Uterus (tissue), 3 donors: ENCODE measurements at regions not wholly inside any gene's neighbourhood (a gene's known extent, or its start where the extent isn't known, plus 50 kb on each side); places are given as distances from the start of the nearest gene placed in this dataset.

ENCODE experiments used
- DNase-seq, 2 donors: peaks; one replicate each; pipeline ENCODE4 v3.0.0-alpha.2; 2019 to 2020
- H3K27ac ChIP-seq, 2 donors: fragments of 200-600 bp; sonication (generic); 1 replicate in 1 of 2; 2 replicates in 1 of 2; pipeline ENCODE4 v1.5.1; 2016 to 2018
- H3K27me3 ChIP-seq, 2 donors: fragments of 200-600 bp; sonication (generic); one replicate each; pipeline ENCODE4 v1.5.1; 2018 to 2019; ENCODE audit warnings: control low read depth in 1 of 2
- H3K36me3 ChIP-seq, 2 donors: fragments of 200-600 bp; sonication (generic); one replicate each; pipeline ENCODE4 v1.5.1; 2019; ENCODE audit warnings: control low read depth in 1 of 2
- H3K4me1 ChIP-seq, 2 donors: fragments of 200-600 bp; sonication (generic); one replicate each; pipeline ENCODE4 v1.5.1; 2018 to 2019; ENCODE audit warnings: control low read depth in 1 of 2
- H3K4me3 ChIP-seq, 2 donors: fragments of 200-600 bp; sonication (generic); 1 replicate in 1 of 2; 2 replicates in 1 of 2; pipeline ENCODE4 v1.5.1; 2018 to 2019; ENCODE audit warnings: mild to moderate bottlenecking in 1 of 2
- H3K9me3 ChIP-seq, 2 donors: fragments of 200-600 bp; sonication (generic); one replicate each; pipeline ENCODE4 v1.5.1; 2019; ENCODE audit warnings: control low read depth in 1 of 2
- CTCF ChIP-seq, 4 experiments: fragments of 200-600 bp in 2 of 4; fragments of 450-650 bp in 2 of 4; sonication (generic) in 2 of 4; IDR thresholded peaks; one replicate each; pipeline ENCODE4 v1.5.1; 2016 to 2019; ENCODE audit warnings: antibody characterized with exemption in 4 of 4, mild to moderate bottlenecking in 2 of 4, moderate library complexity in 1 of 4
- POLR2A ChIP-seq, 2 donors: fragments of 450-650 bp; IDR thresholded peaks; one replicate each; pipeline ENCODE4 v1.6.1; 2016; ENCODE audit warnings: antibody characterized with exemption in 2 of 2, mild to moderate bottlenecking in 1 of 2, moderate library complexity in 1 of 2
- intact Hi-C: fragments of 100-400 bp; cut with DNase I; formaldehyde crosslinking; loops from one replicate; pipeline ENCODE4 v1.15.1; 2023; ENCODE audit warnings: low total_unique reads
- donor health status: DM: yes; HTN: yes; CAD: no.

- Histone ChIP-seq H3K4me3 (no peak overlapping the region), H3K9me3 (no peaks in the 10 kb centered on the region), H3K36me3 (no peaks in the 10 kb centered on the region), H3K27me3 (no peaks in the 10 kb centered on the region), H3K4me1 (no peaks in the 10 kb centered on the region), H3K27ac (no peak overlapping the region)
- TF ChIP-seq POLR2A (IDR thresholded peaks at IDR 0.05) = no peak
- no peak for TF ChIP-seq CTCF (IDR thresholded peaks at IDR 0.05)
- intact Hi-C loops = no loop called here
- no peak for DNase-seq
Observed at GRCh38 chr6:78192057-78192456, 539.2 kb downstream of the MEI4 start.

GRCh38 chr6:78199044-78199443, 546.2 kb downstream of the MEI4 start:
- Histone ChIP-seq H3K27me3 (no peaks in the 10 kb centered on the region), H3K4me1 (no peaks in the 10 kb centered on the region), H3K27ac (no peak overlapping the region), H3K36me3 (no peaks in the 10 kb centered on the region), H3K9me3 (no peaks in the 10 kb centered on the region), H3K4me3 (no peak overlapping the region)
- TF ChIP-seq POLR2A (IDR thresholded peaks at IDR 0.05) = no peak
- no peak for TF ChIP-seq CTCF (IDR thresholded peaks at IDR 0.05)
- intact Hi-C loops = no loop called here
- DNase-seq = no peak

GRCh38 chr6:78222226-78222625, 569.4 kb downstream of the MEI4 start:
- no peaks in the 10 kb centered on the region for H3K4me1 ChIP-seq
- intact Hi-C loops = no loop called here
- no peak for DNase-seq
- no peaks in the 10 kb centered on the region for H3K27me3 ChIP-seq
- TF ChIP-seq CTCF (IDR thresholded peaks at IDR 0.05) (no peak), POLR2A (IDR thresholded peaks at IDR 0.05) (no peak)
- H3K4me3 ChIP-seq = no peak overlapping the region
- no peaks in the 10 kb centered on the region for H3K36me3 ChIP-seq
- no peak overlapping the region for H3K27ac ChIP-seq
- H3K9me3 ChIP-seq = no peaks in the 10 kb centered on the region

GRCh38 chr6:78231002-78231401, 578.2 kb downstream of the MEI4 start:
- Histone ChIP-seq H3K36me3 (no peaks in the 10 kb centered on the region), H3K4me3 (no peak overlapping the region), H3K4me1 (no peaks in the 10 kb centered on the region), H3K27ac (no peak overlapping the region), H3K9me3 (no peaks in the 10 kb centered on the region), H3K27me3 (no peaks in the 10 kb centered on the region)
- DNase-seq = no peak
- intact Hi-C loops = no loop called here
- no peak for TF ChIP-seq CTCF (IDR thresholded peaks at IDR 0.05)
- TF ChIP-seq POLR2A (IDR thresholded peaks at IDR 0.05) = no peak

- no peak for DNase-seq
- Histone ChIP-seq H3K4me1 (no peaks in the 10 kb centered on the region), H3K9me3 (no peaks in the 10 kb centered on the region), H3K27ac (no peak overlapping the region), H3K36me3 (no peaks in the 10 kb centered on the region), H3K4me3 (no peak overlapping the region), H3K27me3 (no peaks in the 10 kb centered on the region)
- intact Hi-C loops = no loop called here
- no peak for TF ChIP-seq CTCF (IDR thresholded peaks at IDR 0.05)
- no peak for TF ChIP-seq POLR2A (IDR thresholded peaks at IDR 0.05)
Observed at GRCh38 chr6:78243519-78243918, 590.7 kb downstream of the MEI4 start.
